Kidney epithelial cell (primary cell): ENCODE measurements at regions not wholly inside any gene's neighbourhood (a gene's known extent, or its start where the extent isn't known, plus 50 kb on each side); places are given as distances from the start of the nearest gene placed in this dataset.

Source experiments
- DNase-seq: peaks from one replicate; pipeline ENCODE4 v3.0.0-alpha.2; 2010; ENCODE audit warnings: low read depth
- H3K27me3 ChIP-seq: 2 replicates; pipeline ENCODE4 v1.6.0; 2011; ENCODE audit warnings: low read length; ENCODE audit not compliant: control insufficient read depth, insufficient read depth
- H3K36me3 ChIP-seq: 2 replicates; pipeline ENCODE4 v1.5.1; 2011; ENCODE audit warnings: low read length; ENCODE audit not compliant: control insufficient read depth, insufficient read depth
- H3K4me3 ChIP-seq: 2 replicates; pipeline ENCODE4 v1.5.1; 2011; ENCODE audit warnings: low read depth, mild to moderate bottlenecking, control low read depth, low read length
- CTCF ChIP-seq: IDR thresholded peaks from 2 replicates; pipeline ENCODE4 v1.5.1; 2011; ENCODE audit warnings: mild to moderate bottlenecking, moderate library complexity, low read length, control low read depth, inconsistent platforms; ENCODE audit not compliant: insufficient read depth, poor library complexity, severe bottlenecking

GRCh38 chr20:60209048-60209447, 250.8 kb downstream of the CDH26 start:
- H3K4me3 ChIP-seq, result no peak overlapping the region
- no peaks in the 10 kb centered on the region for H3K36me3 ChIP-seq
- DNase-seq, result no peak
- no peak for TF ChIP-seq CTCF
- no peaks in the 10 kb centered on the region for H3K27me3 ChIP-seq

- no peak for DNase-seq
- no peak overlapping the region for H3K4me3 ChIP-seq
- H3K27me3 ChIP-seq, result peaks cover 3% of the 10 kb centered on the region
- TF ChIP-seq CTCF, result peak; percentile 93
- H3K36me3 ChIP-seq, result no peaks in the 10 kb centered on the region
Measured at GRCh38 chr20:60210779-60211617, 252.8 kb downstream of the CDH26 start.

GRCh38 chr20:60211618-60212463, 253.6 kb downstream of the CDH26 start:
- no peak for TF ChIP-seq CTCF
- Histone ChIP-seq H3K4me3 (no peak overlapping the region), H3K27me3 (peaks cover 3% of the 10 kb centered on the region), H3K36me3 (no peaks in the 10 kb centered on the region)
- DNase-seq, result no peak

- no peaks in the 10 kb centered on the region for H3K36me3 ChIP-seq
- TF ChIP-seq CTCF, result no peak
- H3K27me3 ChIP-seq, result peaks cover 3% of the 10 kb centered on the region
- H3K4me3 ChIP-seq, result no peak overlapping the region
- no peak for DNase-seq
Measured at GRCh38 chr20:60212695-60213094, 254.5 kb downstream of the CDH26 start.

GRCh38 chr20:60213126-60213893, 255.1 kb downstream of the CDH26 start:
- no peak for DNase-seq
- no peak for TF ChIP-seq CTCF
- Histone ChIP-seq H3K4me3 (no peak overlapping the region), H3K36me3 (no peaks in the 10 kb centered on the region), H3K27me3 (peaks cover 3% of the 10 kb centered on the region)
